Peyer's patch (tissue), 4 donors: ENCODE measurements at regions not wholly inside any gene's neighbourhood (a gene's known extent, or its start where the extent isn't known, plus 50 kb on each side); places are given as distances from the start of the nearest gene placed in this dataset.

Experiments
- DNase-seq, 3 donors: peaks; one replicate each; pipeline ENCODE4 v3.0.0-alpha.2; 2017 to 2019
- H3K27ac ChIP-seq, 4 donors: fragments of 200-600 bp; sonication (generic); one replicate each; pipeline ENCODE4 v1.5.1; 2016 to 2019
- H3K27me3 ChIP-seq, 2 donors: fragments of 200-600 bp; sonication (generic); one replicate each; pipeline ENCODE4 v1.5.1; 2019
- H3K36me3 ChIP-seq, 3 donors: fragments of 200-600 bp; sonication (generic); one replicate each; pipeline ENCODE4 v1.5.1; 2016 to 2019
- H3K4me1 ChIP-seq, 4 donors: fragments of 200-600 bp; sonication (generic); one replicate each; pipeline ENCODE4 v1.5.1; 2016 to 2019
- H3K4me3 ChIP-seq, 4 donors: fragments of 200-600 bp; sonication (generic); 1 replicate in 3 of 4; 2 replicates in 1 of 4; pipeline ENCODE4 v1.5.1; 2016 to 2019; ENCODE audit warnings: mild to moderate bottlenecking in 1 of 4
- H3K9me3 ChIP-seq, 4 donors: fragments of 200-600 bp; sonication (generic); one replicate each; pipeline ENCODE4 v1.5.1; 2016 to 2019; ENCODE audit warnings: mild to moderate bottlenecking in 1 of 4
- POLR2A ChIP-seq, 2 donors: fragments of 450-650 bp; IDR thresholded peaks; one replicate each; pipeline ENCODE4 v1.5.1; 2017; ENCODE audit warnings: antibody characterized with exemption in 2 of 2, mild to moderate bottlenecking in 2 of 2, moderate library complexity in 2 of 2
- TF ChIP-seq, protein P1 (sequence below), 6 experiments: fragments of 450-650 bp in 4 of 6; fragments of 200-600 bp in 2 of 6; sonication (generic) in 1 of 6; IDR thresholded peaks; one replicate each; pipeline ENCODE4 v1.5.1; 2017 to 2019; ENCODE audit warnings: antibody characterized with exemption in 6 of 6, mild to moderate bottlenecking in 3 of 6, moderate library complexity in 1 of 6

- Histone ChIP-seq H3K27ac (no peak overlapping the region), H3K4me1 (peaks cover 0 to 11% (median 4%) of the 10 kb centered on the region in 4 donors), H3K9me3 (no peaks in the 10 kb centered on the region), H3K36me3 (no peaks in the 10 kb centered on the region), H3K27me3 (no peaks in the 10 kb centered on the region), H3K4me3 (no peak overlapping the region)
- DNase-seq, result no peak
- TF ChIP-seq, protein P1, sequence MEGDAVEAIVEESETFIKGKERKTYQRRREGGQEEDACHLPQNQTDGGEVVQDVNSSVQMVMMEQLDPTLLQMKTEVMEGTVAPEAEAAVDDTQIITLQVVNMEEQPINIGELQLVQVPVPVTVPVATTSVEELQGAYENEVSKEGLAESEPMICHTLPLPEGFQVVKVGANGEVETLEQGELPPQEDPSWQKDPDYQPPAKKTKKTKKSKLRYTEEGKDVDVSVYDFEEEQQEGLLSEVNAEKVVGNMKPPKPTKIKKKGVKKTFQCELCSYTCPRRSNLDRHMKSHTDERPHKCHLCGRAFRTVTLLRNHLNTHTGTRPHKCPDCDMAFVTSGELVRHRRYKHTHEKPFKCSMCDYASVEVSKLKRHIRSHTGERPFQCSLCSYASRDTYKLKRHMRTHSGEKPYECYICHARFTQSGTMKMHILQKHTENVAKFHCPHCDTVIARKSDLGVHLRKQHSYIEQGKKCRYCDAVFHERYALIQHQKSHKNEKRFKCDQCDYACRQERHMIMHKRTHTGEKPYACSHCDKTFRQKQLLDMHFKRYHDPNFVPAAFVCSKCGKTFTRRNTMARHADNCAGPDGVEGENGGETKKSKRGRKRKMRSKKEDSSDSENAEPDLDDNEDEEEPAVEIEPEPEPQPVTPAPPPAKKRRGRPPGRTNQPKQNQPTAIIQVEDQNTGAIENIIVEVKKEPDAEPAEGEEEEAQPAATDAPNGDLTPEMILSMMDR (IDR thresholded peaks at IDR 0.05), result no peak
- TF ChIP-seq POLR2A (IDR thresholded peaks at IDR 0.05), result no peak
Observed at GRCh38 chr9:129259375-129259774, 81.3 kb upstream of the IER5L start.

DNA sequence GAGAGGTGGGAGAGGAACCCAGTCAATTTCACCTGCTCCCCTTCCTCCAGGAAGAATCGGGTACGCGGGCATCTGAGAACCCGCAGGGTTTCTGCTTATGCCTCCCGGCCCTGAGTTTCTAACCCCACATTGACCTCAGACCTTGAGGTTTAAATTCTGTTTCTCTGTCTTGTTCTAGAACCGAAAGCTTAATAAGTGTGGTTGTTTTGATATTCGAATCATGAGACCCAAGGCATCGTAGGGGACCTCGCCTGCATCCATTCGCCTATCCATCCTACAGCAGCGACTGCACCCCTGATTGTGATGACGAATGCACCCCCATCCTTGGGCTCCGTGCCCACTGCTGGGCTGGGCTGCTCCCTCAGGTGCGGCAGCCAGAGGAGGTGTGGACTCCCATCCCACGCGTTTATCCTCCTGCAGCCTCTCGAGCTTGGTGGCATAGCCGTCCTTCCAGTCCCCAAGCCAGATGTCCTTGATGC is 80.8 kb upstream of the IER5L start:
- H3K4me3 ChIP-seq, result peak overlapping the region in 3 of 4 donors; percentile 22 to 29 (median 25)

DNA sequence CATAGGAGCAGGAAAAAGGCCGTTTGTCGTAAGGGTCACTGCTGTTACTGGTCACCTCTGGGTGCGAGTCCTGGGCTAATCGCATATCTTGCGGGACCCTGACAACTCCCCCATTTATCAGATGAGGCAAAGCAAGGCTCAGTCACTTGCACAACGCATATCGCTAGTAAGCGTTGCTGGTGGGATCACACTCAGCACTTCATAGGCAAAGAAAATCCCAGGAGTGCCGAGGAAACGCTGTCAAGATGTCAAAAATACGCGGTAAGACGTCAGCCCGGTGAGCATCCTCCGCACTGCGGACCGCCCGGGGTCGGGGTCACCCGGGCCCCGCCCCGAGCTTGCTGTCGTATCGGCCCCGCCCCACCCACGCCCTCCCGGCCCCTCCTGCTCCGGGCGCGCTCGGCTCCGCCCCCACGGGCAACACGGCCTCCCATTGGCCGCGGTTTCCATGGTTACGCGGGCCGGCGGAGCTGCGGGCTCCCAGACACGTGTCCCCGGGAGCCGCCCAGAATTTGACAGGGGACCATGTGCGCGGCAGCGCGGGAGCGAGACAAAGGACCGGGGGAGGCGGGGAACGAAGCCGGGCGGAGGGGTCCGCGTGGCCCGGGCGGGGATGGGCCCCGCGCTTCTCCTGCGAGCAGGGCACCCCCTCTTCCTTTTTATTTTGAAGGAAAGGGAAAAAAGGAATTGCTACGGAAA is 80.2 kb upstream of the IER5L start:
- H3K27me3 ChIP-seq, result no peaks in the 10 kb centered on the region
- no peak overlapping the region for H3K27ac ChIP-seq
- H3K4me3 ChIP-seq, result peak overlapping the region in 3 of 4 donors; percentile 22 to 29 (median 25)
- H3K36me3 ChIP-seq, result no peaks in the 10 kb centered on the region
- no peaks in the 10 kb centered on the region for H3K9me3 ChIP-seq
- DNase-seq, result peak; percentile 70 to 90 (median 80)
- H3K4me1 ChIP-seq, result peaks cover 0 to 18% (median 4%) of the 10 kb centered on the region in 4 donors
- TF ChIP-seq, protein P1 (IDR thresholded peaks at IDR 0.05), result no peak
- no peak for TF ChIP-seq POLR2A (IDR thresholded peaks at IDR 0.05)

More for the DNA sequence above, 80.8 kb upstream of the IER5L start:
- Histone ChIP-seq H3K36me3 (no peaks in the 10 kb centered on the region), H3K27ac (no peak overlapping the region), H3K9me3 (no peaks in the 10 kb centered on the region), H3K4me1 (peaks cover 0 to 15% (median 4%) of the 10 kb centered on the region in 4 donors), H3K27me3 (no peaks in the 10 kb centered on the region)
- DNase-seq, result peak in 1 of 3 donors; percentile 40
- TF ChIP-seq, protein P1 (IDR thresholded peaks at IDR 0.05), result no peak
- TF ChIP-seq POLR2A (IDR thresholded peaks at IDR 0.05), result no peak

DNA sequence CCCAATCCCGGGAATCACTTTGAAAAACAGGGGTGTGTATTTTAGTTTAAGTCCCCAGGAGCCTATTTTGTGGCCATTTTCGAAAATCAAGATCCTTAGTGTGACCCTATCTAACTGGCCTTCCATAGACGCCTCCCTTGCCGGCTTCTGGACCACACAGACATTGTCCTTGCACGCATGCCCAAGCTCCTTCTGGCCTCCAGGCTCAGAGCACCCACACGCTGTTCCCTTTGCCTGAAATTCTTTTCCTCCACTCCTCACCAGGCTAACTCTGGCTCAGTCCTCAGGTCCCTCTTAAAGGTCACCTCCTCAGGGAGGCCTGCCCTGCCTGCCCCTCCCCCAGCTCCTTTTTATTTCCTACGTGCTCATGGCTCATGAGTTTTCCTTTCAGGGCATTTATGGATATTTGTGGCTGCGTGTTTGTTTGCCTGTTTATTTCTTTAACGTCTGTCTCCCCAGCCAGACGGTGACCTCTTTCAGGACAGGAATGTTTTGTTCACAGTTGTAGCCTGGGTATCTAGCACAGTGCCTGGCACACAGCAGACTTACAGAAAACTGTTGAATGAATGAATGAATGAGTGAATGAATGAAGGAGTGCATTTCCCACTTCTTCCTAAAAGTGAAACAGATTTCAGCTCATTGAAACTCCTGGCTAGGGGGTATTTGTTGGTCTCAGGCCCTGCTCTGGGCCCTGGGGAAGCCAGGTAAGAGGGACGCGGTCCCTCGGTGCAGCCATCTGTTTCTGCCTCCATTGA is 79.1 kb upstream of the IER5L start:
- no peaks in the 10 kb centered on the region for H3K27me3 ChIP-seq

DNA sequence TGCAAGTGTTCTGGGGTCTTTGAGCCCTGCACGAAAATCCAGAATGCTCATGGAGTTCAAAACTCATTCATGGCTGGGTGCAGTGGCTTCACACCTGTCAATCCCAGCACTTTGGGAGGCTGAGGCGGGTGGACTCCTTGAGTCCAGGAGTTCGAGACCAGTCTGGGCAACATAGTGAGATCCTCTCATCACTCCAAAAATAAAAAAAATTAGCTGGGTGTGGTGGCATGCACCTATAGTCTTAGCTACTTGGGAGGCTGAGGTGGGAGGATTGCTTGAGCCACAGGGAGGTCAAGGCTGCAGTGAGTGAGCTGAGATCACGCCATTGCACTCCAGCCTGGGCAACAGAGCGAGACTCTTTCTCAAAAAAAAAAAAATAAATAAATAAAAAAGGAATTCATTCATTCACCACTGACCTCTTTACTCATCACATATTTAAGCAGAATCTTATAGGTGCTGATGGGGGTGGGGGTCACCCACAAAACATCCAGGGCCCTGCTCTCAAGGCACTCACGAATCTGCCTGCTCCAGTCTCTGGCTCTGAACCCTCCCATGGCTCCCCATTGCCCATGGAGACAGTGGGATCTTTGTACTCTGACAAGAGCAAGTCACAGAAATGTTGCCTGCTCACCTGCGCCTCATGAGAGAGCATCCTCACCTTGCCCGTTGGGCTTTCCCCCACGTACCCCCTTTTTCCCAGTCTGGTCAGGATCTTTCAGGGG is 76.7 kb upstream of the IER5L start:
- Histone ChIP-seq H3K9me3 (no peaks in the 10 kb centered on the region), H3K36me3 (no peaks in the 10 kb centered on the region), H3K4me1 (peaks cover 0 to 18% (median 4%) of the 10 kb centered on the region in 4 donors), H3K4me3 (no peak overlapping the region), H3K27ac (no peak overlapping the region), H3K27me3 (no peaks in the 10 kb centered on the region)
- peak in 1 of 3 donors; percentile 32 for DNase-seq
- no peak for TF ChIP-seq POLR2A (IDR thresholded peaks at IDR 0.05)
- TF ChIP-seq, protein P1 (IDR thresholded peaks at IDR 0.05), result no peak

More for the DNA sequence above, 79.1 kb upstream of the IER5L start:
- no peak overlapping the region for H3K27ac ChIP-seq
- no peaks in the 10 kb centered on the region for H3K9me3 ChIP-seq
- no peak overlapping the region for H3K4me3 ChIP-seq
- peak in 1 of 3 donors; percentile 20 for DNase-seq
- peaks cover 0 to 18% (median 4%) of the 10 kb centered on the region in 4 donors for H3K4me1 ChIP-seq
- TF ChIP-seq POLR2A (IDR thresholded peaks at IDR 0.05), result no peak
- TF ChIP-seq, protein P1 (IDR thresholded peaks at IDR 0.05), result no peak
- H3K36me3 ChIP-seq, result no peaks in the 10 kb centered on the region
